UCSD-AML1 (cell line): ENCODE measurements at regions not wholly inside any gene's neighbourhood (a gene's known extent, or its start where the extent isn't known, plus 50 kb on each side); places are given as distances from the start of the nearest gene placed in this dataset.

Experiments
- DNase-seq: peaks from one replicate; lab custom pipeline; 2025; ENCODE audit not compliant: unreplicated experiment; lab: John Stamatoyannopoulos, UW

DNA sequence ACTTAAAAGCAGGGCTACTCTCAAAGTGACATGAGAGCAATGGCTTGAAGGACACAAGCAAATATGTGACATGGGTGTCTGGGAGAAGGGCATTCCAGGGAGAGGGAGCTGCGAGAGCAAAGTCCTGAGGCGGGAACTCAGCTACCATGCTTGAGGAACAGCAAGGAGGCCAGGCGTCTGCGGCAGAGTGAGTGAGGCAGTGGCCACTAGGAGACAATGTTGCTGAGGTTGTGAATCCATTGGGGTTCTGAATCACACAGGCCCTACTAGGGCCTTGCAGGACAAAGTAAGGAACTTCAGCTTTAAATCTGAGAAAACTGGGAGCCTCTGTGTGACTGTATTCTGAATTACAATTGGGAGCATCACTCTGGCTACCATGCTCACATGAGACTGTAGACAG is 94.1 kb upstream of the PRICKLE2 start:
- no peak for DNase-seq

DNA sequence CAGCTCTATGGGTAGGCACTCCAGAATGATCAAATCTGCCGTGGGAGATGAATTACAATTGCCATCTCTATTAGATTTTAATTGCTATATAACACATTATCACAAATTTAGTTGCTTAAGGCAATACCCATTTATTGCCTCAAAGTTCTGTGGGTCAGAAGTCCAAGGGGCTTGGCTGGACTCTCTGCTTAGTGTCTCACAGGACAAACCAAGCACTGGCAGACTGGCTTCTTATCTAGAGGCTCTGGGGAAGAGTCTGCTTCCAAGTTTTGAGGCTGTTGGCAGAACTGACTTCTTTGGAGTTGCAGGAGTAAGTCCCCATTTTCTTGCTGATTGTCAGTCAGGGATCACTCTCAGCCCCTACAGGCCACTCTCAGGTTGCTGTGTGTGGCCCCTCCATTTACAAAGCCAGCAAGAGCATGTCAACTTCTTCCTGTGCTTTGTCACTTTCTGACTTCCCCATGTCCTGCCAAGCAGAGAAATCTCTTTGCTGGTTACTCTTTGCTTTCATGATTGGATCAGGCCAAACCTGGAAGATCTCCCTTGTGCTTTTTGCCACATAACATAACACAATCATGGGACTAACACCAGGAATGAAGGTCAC is 93.5 kb upstream of the PRICKLE2 start:
- no peak for DNase-seq

DNA sequence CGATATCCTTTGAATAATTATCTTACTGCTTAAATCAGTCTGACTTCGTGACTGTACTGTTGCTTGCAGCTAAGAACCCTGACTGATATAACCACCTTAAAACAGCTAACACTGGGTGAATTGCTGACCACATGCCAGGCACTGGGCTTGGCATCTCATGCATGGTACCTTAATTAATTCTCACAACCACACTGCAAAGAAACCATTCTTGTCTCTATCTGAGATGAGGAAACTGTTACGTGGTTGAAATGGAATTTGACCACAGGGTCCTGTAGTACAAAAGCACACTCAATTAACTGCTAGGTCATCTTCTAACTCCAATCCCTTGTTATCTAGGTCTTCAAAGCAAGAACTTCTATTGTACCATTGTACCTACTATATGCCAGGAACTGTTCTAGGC is 92.7 kb upstream of the PRICKLE2 start:
- no peak for DNase-seq

DNA sequence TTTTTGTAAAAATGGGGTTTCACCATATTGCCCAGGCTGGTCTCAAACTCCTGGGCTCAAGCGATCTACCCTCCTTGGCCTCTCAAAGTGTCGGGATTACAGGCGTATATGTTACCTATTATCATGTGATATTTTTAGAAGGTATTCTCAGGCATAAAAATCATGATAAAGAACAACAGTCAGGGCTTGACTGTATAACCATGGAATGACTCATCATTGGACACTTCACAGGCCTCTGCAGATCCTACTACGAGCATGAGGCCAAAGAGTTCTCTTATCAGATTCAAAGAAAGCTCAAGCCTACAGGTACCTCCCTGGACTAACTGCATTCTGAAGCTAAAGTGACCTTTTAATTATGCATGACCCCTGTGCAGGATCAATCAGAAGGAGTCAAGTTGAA is 91.7 kb upstream of the PRICKLE2 start:
- no peak for DNase-seq

DNA sequence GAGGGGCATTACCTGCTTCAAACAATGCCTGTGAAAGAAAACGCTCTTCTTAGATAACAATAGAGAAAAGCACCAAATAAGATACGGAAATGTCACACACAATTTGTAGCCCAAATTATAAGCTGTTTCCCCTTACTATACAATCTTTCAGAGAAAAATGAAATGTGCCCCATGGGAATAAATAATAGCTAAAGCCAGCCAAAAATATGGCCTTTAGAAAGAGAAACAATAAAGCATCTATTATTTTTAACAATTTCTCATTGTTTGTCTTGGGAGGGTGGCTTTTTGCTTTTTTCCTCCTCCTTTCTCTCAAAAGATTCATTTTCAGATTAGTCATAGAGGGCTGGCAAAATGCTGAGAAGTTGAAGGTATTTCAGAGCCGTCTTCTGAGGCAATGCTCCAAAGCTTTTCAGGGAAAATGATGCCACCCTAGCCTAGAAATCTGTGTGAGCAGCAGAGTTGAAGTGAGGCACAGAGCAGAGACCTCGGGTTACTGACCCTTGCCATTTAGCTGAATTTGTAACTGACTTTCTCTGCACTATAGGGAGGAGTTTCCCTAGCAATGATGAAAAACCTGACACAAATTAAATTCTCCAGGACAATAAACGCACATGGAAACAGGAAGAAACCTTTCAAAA is 86.3 kb upstream of the PRICKLE2 start:
- no peak for DNase-seq

DNA sequence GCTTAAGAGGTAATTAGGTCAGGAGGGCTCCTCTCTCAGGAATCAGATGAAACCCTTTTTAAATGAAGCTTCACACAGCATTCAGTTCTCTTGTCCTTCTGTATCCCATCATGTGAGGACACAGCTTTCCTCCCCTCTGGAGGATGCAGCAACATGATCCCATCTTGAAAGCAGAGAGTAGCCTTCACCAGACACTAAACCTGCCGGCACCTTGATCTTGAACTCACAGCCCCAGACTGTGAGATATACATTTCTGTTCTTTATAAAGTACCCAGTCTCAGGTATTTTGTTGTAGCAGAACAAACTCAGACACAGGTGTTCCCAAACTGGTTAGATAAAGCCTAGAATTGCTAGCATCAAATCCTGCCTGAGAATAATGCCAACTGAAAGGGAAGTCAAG is 83.7 kb upstream of the PRICKLE2 start:
- no peak for DNase-seq

DNA sequence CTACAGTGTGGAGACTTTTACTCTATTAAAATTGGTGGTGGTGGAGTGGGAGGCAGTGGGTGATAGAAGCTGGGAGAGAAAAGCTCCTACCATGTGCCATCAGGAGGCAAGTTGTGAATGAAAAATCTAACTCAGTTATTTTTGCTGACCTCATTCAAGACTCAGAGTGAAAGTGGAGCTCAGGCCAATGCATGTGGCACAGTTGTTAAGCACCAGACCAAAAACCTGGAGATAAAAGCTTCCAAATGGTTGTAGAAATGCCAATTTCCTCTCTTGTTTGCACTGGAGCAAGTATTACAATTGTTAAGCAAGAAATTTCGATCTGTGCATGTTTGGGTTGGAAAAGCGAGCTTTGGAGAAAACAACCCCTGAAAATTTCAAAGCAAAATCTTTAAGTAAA is 81.5 kb upstream of the PRICKLE2 start:
- DNase-seq = no peak

DNA sequence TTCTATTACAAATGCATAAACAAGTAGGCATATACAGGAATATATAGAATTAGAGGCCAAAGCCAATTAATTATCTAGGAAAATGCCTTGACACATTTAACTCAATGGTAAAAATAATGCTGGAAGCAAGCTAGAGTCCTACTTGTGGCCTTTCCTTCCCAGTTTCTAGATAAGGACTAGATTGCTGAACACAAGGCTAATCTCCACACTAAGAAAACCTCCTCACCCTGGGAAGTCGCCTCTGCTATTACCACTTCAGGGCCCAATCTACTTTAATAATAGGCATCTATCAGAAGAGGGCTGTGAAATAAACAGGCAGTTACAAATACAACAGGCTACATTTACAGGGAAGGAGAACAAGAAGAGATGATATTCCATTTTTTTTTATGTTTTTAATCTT is 80.5 kb upstream of the PRICKLE2 start:
- no peak for DNase-seq

DNA sequence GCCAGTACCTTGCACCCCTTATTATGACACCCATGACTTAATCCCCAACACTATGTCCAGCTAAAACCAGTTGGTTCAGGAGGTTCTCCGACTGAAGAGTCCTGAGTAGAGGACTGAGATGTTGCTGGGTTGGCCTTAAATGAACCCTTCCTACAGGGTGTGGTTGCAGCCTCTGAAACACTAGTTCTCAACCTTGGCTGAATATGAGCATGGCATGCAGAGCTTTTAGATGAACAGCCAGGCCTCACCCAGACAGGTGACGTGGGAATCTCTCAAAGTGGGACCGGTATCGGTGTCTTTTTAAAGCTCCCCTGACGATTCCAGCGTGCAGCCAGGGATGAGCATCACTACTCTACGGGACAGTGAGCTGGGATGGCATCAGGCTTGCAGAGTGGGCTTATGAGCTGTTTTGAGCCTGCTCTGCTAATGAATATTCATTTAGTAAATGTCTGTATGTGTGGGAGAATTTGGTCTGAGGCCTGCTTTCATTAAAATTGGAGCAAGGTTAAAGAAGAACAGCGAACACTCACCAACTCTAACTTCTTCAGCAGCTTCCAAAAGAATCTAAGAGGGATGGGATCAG is 79.7 kb upstream of the PRICKLE2 start:
- no peak for DNase-seq

DNA sequence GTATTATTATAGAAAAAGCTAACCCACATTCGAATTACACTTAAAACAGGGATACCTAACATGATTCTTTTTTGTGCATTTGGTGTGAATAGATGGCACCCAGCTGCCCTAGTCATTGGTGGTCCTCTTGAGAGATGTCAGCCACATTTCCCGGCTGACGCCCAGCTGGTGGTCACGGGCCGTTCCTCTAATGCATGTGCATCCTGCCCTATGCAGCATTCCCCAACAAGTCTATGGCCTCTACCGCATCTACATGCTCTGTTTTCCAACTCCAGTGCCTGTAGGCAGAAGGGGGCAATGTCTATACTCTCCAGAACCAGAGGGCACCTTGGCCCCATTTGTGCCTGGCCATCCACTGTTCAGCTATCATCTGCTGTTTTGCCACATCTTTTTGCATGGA is 78.6 kb upstream of the PRICKLE2 start:
- no peak for DNase-seq

DNA sequence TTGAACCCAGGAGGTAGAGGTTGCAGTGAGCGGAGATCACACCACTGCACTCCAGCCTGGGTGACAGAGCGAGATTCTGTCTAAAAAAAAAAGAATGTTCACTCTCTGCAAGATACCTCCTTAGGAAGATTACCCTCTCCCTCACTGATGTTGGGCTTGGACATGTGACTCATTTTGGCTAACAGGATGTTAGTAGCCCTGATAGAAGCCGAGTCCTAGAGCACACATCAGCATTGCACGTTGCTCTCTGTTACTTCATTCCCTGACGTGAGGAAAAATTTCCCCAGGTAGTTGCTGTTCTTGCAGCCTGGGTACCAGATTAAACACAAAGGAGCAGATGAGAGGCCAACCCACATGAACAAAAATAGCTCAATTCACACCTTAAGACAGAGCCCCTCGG is 78.1 kb upstream of the PRICKLE2 start:
- no peak for DNase-seq

DNA sequence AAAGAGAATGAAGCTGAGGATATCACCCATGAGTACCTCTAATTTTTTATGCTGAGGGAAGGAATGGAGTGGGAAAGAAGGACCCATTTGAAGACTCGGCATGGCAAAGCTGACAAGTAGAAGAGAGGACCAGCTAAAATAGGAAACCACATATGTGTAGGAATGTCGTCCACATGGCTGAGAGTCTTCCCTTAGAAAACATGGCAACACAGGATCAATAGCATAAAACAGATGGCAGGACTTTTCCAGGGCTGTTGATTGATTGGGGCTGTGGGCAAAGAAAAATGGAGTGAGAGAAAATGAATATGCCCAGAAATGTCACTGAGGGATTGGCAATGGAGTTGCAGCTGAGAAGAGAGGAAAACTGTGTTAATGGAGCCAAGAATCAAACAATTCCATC is 76.2 kb upstream of the PRICKLE2 start:
- no peak for DNase-seq

DNA sequence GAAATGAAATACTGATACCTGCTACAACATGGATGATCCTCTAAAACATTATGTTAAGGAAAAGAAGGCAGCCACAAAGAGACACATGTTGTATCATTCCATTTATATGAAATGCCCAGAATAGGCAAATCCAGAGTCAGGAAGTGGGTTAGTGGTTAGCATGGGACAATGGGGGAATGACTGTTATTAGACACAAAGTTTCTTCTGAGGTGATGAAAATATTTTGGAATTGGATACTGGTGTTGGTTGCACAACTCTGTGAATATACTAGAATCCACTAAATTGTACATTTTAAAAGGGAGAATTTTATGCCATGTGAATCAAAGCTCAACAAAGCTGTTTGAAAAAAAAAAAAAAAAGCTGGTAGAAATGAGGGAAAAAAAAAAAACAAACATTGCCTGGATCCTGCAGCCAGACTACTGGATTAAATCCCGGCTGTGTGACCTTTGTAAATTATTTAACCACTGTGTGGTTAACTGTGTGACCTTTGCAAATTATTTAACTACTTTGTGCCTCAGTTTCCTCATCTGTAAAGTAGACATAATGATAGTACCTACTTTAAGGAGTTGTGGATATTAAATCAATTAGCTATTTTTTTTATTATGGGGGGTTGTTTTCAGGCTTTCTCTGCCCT is 75.6 kb upstream of the PRICKLE2 start:
- no peak for DNase-seq

DNA sequence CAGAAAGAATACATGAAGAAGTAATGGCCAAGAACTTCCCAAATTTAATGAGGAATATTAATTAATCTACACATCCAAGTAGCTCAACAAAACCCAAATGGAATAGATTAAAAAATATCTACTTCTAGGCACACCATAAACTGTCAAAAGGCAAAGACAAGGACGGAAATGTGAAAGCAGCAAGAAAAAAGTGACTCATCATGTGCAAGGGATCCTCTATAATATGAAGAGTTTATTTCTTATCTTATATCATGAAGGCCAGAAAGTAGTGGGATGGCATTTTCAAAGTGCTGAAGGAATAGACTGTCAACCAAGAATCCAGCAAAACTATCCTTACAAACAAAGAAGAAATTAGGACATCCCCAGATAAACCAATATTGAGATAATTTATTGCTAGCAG is 73.9 kb upstream of the PRICKLE2 start:
- no peak for DNase-seq

DNA sequence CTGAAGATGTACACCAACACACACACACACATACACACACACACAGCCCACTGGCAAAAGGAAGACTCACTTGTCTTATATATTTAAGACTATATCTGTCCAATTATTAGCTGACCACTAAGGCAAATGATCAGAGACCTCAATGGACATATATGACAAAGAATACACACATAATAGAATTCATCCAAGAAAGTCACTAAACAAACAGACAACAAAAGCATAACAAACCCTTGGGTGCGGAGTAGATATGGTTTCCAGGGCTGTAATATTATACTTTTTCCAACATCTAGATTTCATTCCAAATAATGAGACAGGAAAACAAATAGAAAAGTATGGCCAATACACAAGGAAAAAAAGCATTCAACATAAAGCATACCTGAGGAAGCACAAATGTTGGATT is 72.3 kb upstream of the PRICKLE2 start:
- DNase-seq = no peak

DNA sequence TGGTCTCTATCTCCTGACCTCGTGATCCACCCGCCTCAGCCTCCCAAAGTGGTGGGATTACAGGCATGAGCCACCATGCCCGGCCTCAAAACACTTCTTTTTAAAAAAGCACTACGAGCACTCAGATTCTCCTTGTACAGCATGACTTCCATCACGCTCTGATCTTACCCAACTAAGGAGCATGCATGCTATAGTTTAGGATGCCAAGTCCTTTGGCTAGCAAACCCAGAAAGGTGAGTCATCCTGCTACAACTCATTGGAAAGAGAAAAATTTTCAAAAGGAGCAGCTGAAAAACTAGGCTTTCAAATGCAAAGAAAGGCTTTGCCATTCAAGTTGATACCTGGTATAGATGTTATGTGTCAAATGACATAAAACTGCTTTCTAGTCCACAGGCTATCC is 70.3 kb upstream of the PRICKLE2 start:
- DNase-seq = no peak

DNA sequence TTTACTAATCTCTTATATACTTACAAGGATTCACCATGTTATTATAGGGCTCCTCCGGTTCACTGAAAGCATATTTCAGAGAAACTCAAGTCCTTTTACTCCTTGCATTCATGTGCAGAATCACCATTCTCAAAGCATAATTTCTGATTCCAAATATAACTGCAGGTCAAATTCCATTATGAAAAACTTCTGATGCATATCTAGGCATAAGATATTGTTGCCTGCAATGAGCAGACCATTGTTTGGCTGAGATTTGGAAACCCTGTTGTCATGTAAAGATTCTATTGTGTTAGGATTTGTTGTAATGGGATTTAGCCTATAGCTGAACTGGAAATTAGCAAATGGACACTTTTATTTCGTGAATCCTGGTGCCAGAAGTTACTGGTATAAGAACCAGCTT is 69.5 kb upstream of the PRICKLE2 start:
- no peak for DNase-seq

DNA sequence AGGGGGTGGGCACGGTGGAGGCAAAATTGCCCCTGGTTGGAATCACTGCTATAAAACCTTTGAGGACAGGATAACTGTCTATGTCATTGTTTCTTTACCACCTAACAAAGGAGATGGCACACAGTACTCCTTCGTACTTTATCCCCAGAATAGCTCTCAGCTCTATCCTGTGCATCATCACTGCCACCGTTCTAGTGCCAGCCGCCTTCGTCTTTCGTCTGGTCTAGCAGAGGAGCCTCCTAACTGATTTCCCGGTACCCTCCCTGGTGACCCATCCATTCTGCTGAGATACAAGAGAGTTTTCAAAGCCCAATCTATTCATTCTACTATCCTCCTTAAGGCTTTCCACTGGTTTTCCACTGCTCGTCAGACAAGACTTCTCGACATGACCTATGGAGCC is 67.9 kb upstream of the PRICKLE2 start:
- no peak for DNase-seq

DNA sequence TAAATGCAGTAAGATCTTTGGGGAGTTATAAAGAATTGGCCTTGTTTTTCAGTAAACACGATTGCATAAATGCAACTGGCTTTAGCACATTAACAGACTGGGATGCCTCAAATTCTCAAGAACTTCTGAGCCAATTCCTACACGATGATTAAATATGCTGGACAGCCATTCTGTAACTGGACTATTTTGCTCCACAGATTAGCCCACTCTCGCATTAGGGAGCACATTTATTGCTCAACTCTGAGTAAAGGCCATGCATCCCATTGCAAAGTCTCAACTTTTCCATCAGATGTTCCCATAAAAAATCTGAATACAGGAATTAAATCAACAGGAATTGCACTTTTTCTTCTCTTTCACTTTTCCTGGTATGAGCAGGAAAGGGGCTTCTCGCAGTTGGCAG is 66.7 kb upstream of the PRICKLE2 start:
- no peak for DNase-seq

DNA sequence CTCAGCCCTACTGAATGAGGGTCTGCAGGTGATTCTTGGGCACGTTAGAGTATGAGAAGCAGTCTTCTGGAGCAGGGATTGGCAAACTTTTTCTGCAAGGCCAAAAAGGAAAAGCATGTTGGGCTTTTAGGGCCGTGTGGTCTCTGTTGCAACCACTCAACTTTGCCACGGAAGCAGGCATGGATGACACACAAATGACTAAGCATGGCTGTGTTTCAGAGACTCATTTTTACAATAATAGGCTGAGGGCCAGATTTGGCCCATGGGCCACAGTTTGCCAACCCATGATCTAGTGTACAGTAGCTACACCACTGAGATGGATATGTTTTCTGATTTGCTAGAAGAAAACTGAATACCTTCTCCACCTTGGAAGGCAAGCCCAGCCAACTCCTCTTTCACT is 66.1 kb upstream of the PRICKLE2 start:
- no peak for DNase-seq

DNA sequence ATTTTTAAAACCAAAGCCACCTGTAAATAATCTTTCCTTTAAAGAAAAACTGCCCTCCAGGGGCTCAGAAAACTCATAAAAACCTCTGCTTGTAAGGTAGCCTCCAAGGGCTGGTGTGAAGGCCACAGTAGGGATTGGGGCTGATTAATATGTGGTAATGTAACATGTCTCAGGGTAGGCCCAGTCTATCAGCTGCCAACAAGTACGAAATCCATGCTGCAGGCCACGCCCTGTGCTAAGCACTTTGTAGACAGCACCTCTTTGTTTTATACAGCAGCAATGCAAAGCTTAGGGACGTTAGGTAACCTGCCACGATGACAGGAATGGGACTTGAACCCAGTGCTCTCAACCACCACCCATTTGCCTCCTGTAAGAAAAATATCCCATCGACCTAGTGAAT is 65.6 kb upstream of the PRICKLE2 start:
- DNase-seq = no peak

DNA sequence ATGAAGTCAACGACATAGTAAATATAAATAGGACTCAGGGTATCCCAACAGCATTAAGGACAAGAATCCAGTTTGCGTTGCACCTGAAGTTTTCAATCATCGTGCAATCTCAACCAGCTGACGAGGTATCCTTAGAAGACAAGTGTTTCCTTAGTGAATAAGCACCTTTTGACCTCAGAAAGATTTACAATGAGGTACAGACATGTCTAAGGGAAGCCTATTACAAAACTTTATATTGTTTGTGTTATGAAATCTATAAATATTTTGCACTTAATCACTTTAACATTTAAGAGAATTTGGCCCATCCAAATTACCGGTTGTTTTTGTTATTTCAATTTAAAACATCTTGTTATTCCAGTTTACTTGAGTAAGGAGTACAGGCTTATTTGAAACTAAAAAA is 64.9 kb upstream of the PRICKLE2 start:
- no peak for DNase-seq

DNA sequence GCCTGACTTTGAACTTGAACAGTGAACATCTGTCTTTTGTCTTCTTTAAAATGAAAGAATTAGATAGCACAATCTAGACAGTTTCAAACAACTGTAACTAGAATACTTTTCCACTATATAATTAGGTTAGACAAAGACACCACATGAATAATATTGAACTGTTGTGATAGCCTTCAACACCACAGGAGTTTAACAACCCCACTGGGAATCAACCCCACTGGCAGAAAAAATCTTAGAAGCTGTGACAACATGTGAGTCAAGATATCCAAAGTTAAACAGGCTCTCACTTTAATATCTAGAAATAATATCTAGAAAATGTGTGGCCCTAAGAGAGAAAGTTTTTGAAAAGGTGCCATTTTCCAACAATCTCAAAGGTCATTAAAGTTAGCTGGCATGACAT is 64.4 kb upstream of the PRICKLE2 start:
- DNase-seq = no peak
